ENCODE measurements at regions not wholly inside any gene's neighbourhood (a gene's known extent, or its start where the extent isn't known, plus 50 kb on each side); places are given as distances from the start of the nearest gene placed in this dataset.

- no peaks in the 10 kb centered on the region for H3K27me3 ChIP-seq
- no peak overlapping the region for H3K4me3 ChIP-seq
- intact Hi-C loops (cut with DNase I): no loop called here
- no peaks in the 10 kb centered on the region for H3K9me3 ChIP-seq
- 97 to 98% methylated on average over 2 of the region's 2 CpGs for WGBS, 2 donors
- TF ChIP-seq POLR2A (IDR thresholded peaks at IDR 0.05) (no peak), CTCF (IDR thresholded peaks at IDR 0.05) (no peak), POLR2AphosphoS5 (IDR thresholded peaks at IDR 0.05) (no peak), EP300 (IDR thresholded peaks at IDR 0.05) (no peak)
- peaks cover 0 to 14% (median 4%) of the 10 kb centered on the region in 4 donors for H3K4me1 ChIP-seq
- DNase-seq: no peak
- no peaks in the 10 kb centered on the region for H3K36me3 ChIP-seq
- H3K27ac ChIP-seq: no peak overlapping the region
These were observed 174.9 kb downstream of the ZNF281 start for GRCh38 chr1:200234938-200235337.

- TF ChIP-seq CTCF (IDR thresholded peaks at IDR 0.05): no peak
- no peak for TF ChIP-seq POLR2A (IDR thresholded peaks at IDR 0.05)
- TF ChIP-seq EP300 (IDR thresholded peaks at IDR 0.05): no peak
- no peak for TF ChIP-seq POLR2AphosphoS5 (IDR thresholded peaks at IDR 0.05)
- Histone ChIP-seq H3K36me3 (no peaks in the 10 kb centered on the region), H3K4me3 (no peak overlapping the region), H3K27me3 (no peaks in the 10 kb centered on the region), H3K9me3 (no peaks in the 10 kb centered on the region), H3K27ac (no peak overlapping the region), H3K4me1 (peaks cover 0 to 14% (median 4%) of the 10 kb centered on the region in 4 donors)
- intact Hi-C loops (cut with DNase I): no loop called here
- WGBS, 2 donors: 78 to 94% methylated on average over 10 of the region's 10 CpGs
- DNase-seq: no peak
These were observed 176.4 kb downstream of the ZNF281 start for GRCh38 chr1:200233393-200233792.

GRCh38 chr1:200231787-200232231, 178.0 kb downstream of the ZNF281 start:
- DNase-seq: no peak
- peaks cover 0 to 14% (median 4%) of the 10 kb centered on the region in 4 donors for H3K4me1 ChIP-seq
- TF ChIP-seq POLR2A (IDR thresholded peaks at IDR 0.05): no peak
- TF ChIP-seq EP300 (IDR thresholded peaks at IDR 0.05): no peak
- TF ChIP-seq POLR2AphosphoS5 (IDR thresholded peaks at IDR 0.05): peak in 1 of 4 donors; percentile 31
- TF ChIP-seq CTCF (IDR thresholded peaks at IDR 0.05): no peak
- H3K4me3 ChIP-seq: no peak overlapping the region
- intact Hi-C loops (cut with DNase I): no loop called here
- WGBS, 2 donors: 46 to 67% methylated on average over 1 of the region's 1 CpG
- H3K27ac ChIP-seq: peak overlapping the region in 1 of 4 donors; percentile 6
- H3K27me3 ChIP-seq: no peaks in the 10 kb centered on the region
- no peaks in the 10 kb centered on the region for H3K9me3 ChIP-seq
- no peaks in the 10 kb centered on the region for H3K36me3 ChIP-seq

- DNase-seq: no peak
- H3K27me3 ChIP-seq: no peaks in the 10 kb centered on the region
- peaks cover 0 to 14% (median 4%) of the 10 kb centered on the region in 4 donors for H3K4me1 ChIP-seq
- H3K27ac ChIP-seq: no peak overlapping the region
- TF ChIP-seq POLR2A (IDR thresholded peaks at IDR 0.05) (no peak), EP300 (IDR thresholded peaks at IDR 0.05) (no peak), CTCF (IDR thresholded peaks at IDR 0.05) (no peak), POLR2AphosphoS5 (IDR thresholded peaks at IDR 0.05) (no peak)
- WGBS, 2 donors: 97 to 98% methylated on average over 1 of the region's 1 CpG
- H3K36me3 ChIP-seq: no peaks in the 10 kb centered on the region
- H3K4me3 ChIP-seq: no peak overlapping the region
- H3K9me3 ChIP-seq: no peaks in the 10 kb centered on the region
- intact Hi-C loops (cut with DNase I): no loop called here
These were observed 179.2 kb downstream of the ZNF281 start for GRCh38 chr1:200230671-200231070.

GRCh38 chr1:200228486-200228885, 181.3 kb downstream of the ZNF281 start:
- Histone ChIP-seq H3K4me1 (peaks cover 0 to 14% (median 4%) of the 10 kb centered on the region in 4 donors), H3K4me3 (no peak overlapping the region), H3K36me3 (no peaks in the 10 kb centered on the region), H3K27ac (no peak overlapping the region), H3K9me3 (no peaks in the 10 kb centered on the region), H3K27me3 (no peaks in the 10 kb centered on the region)
- intact Hi-C loops (cut with DNase I): no loop called here
- 80 to 84% methylated on average over 4 of the region's 4 CpGs for WGBS, 2 donors
- no peak for TF ChIP-seq CTCF (IDR thresholded peaks at IDR 0.05)
- TF ChIP-seq POLR2A (IDR thresholded peaks at IDR 0.05): no peak
- TF ChIP-seq POLR2AphosphoS5 (IDR thresholded peaks at IDR 0.05): no peak
- DNase-seq: no peak
